Stimulated activated naive CD8-positive, alpha-beta T cell treated with anti-CD3 and anti-CD28 coated beads, Interleukin-15, amount 100 ng/mL, for 72 hours (primary cell): ENCODE measurements at regions not wholly inside any gene's neighbourhood (a gene's known extent, or its start where the extent isn't known, plus 50 kb on each side); places are given as distances from the start of the nearest gene placed in this dataset.

Experiments used
- ATAC-seq: fragments of 150-1000 bp; cut with Tn5 transposase; 2 replicates; pipeline ENCODE4 v1.10.0; 2021; ENCODE audit warnings: mild to moderate bottlenecking, moderate library complexity
- DNase-seq, 2 donors: peaks; one replicate each; pipeline ENCODE4 v3.0.0; 2021 to 2022
- H3K27ac Mint-ChIP-seq, 2 donors: one replicate each; pipeline ENCODE4 v1.8.0; 2022; ENCODE audit warnings: mild to moderate bottlenecking in 2 of 2, mixed read lengths in 2 of 2, moderate library complexity in 2 of 2
- H3K27me3 Mint-ChIP-seq: one replicate; pipeline ENCODE4 v1.8.0; 2022; ENCODE audit warnings: mixed read lengths
- H3K4me1 Mint-ChIP-seq: one replicate; pipeline ENCODE4 v1.8.0; 2022; ENCODE audit warnings: mild to moderate bottlenecking, mixed read lengths
- H3K4me3 Mint-ChIP-seq, 2 donors: one replicate each; pipeline ENCODE4 v1.8.0; 2022; ENCODE audit warnings: mild to moderate bottlenecking in 2 of 2, mixed read lengths in 2 of 2, moderate library complexity in 1 of 2
- H3K9me3 Mint-ChIP-seq, 2 donors: one replicate each; pipeline ENCODE4 v1.8.0; 2022; ENCODE audit warnings: mixed read lengths in 2 of 2

DNA sequence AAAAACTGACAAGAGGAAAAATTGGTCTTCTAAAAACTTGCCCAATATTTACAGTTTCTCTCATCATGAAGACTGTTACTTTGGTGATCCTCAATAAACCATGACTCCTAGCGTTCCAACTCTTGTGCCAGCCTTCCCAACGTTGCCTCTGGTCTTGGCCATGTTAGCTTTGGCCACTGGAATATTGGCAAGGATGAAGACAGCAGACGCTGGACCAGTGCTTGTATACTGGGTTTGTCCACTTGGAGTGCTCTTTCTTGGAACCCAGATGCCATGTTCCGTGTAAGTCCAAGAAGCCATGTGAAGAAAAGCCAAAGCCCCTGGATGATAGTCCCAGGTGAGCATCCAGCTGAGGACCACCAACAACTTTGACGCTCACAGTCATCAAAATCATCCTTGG lies 379.6 kb downstream of the NUAK1 start:
- H3K27me3 Mint-ChIP-seq, result no peaks in the 10 kb centered on the region
- DNase-seq (no peak), ATAC-seq (no peak)
- no peaks in the 10 kb centered on the region for H3K4me1 Mint-ChIP-seq
- H3K4me3 Mint-ChIP-seq, result no peak overlapping the region
- H3K27ac Mint-ChIP-seq, result no peak overlapping the region
- no peaks in the 10 kb centered on the region for H3K9me3 Mint-ChIP-seq

DNA sequence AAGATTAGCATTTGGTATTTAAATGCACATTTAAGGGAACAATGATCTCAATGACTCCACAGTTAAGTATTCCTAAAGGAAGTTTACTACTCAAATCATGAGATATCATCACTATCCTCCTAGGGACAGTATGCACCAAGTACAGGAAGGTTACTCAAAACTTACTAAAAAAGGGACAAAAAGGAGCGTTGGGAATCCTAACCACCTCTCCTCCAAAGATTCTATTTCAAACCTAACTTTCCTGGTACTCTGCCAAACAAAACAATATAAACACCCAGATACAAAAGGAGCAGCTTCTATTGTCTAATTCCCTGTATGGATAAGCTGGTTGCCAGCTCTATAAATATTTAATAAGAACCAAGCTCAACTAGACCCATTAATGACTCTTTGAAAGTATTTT lies 377.7 kb downstream of the NUAK1 start:
- no peak overlapping the region for H3K27ac Mint-ChIP-seq
- no peaks in the 10 kb centered on the region for H3K9me3 Mint-ChIP-seq
- H3K4me1 Mint-ChIP-seq, result no peaks in the 10 kb centered on the region
- no peak for ATAC-seq
- no peaks in the 10 kb centered on the region for H3K27me3 Mint-ChIP-seq
- H3K4me3 Mint-ChIP-seq, result no peak overlapping the region
- DNase-seq, result no peak

DNA sequence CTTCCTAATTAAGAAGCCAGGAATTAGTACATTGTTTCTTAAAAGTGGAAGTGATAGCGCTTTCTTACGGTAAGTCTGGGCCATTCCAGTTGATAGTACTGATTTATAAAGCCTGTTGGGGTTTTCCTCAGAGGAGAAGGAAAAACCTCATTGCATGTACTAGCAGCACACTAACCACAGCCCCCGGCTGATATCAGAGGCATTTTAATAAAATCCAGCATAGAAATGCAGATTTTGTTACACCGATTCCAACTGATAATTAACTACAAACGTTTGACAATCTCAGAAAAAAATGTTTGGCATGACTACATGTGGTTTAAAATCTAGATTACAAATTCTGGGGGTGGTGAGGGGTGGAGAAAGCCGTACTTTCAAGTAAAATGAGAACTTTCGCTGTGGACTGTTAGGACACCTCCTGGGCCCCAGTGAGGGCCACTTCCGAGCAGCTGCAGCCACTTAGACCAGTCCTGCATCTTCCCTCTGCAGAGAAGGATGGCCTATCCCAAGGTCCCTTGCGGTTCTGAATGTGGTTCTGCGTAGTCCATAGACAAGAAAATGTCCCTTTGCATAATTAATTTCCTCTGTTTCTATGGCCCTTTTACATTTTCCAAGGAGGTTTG lies 374.4 kb downstream of the NUAK1 start:
- DNase-seq (no peak), ATAC-seq (no peak)
- H3K27ac Mint-ChIP-seq, result no peak overlapping the region
- H3K27me3 Mint-ChIP-seq, result no peaks in the 10 kb centered on the region
- H3K9me3 Mint-ChIP-seq, result no peaks in the 10 kb centered on the region
- no peaks in the 10 kb centered on the region for H3K4me1 Mint-ChIP-seq
- H3K4me3 Mint-ChIP-seq, result no peak overlapping the region

DNA sequence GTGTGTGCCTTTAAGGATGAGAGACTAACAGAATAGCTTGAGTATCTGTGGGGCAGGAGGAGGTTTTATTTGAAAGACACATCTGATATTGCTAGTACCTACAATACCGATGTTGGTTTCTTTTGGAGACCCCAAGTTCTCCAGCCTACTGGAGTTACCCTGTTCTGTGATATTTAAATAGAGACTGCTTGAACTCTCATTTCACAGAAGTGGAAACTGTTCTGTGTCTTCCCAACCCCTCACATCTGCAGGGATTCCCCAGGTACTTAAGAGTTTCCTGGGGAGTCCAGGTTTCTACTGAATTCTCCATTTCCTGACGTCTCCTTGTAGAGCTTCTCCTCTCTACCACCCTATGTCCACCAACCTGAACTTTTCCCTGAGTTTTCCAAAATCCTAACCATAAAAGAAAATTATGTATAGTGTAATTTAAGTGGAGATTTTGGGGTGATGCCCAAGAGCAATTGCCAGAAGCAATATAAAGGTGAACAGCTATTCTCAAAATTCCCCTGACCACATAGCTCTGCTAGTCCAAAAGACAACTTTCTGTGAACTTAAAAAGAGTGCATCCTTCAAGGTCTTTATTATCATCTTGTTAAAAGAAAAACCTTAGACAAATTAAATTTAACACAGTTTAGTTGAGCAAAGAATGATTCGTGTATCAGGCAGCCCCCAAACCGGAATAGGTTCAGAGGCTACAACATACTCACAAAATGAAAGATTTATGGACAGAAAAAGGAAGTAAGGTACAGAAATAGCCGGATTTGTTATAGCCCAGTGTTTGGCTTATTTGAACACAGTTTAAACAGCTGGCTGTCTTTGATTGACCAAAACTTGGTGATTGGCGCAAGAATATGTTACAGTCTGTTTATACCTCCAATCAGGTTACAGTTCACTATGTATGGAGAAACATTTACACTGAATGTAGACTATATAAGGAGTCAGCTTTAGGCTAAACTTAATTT lies 373.4 kb downstream of the NUAK1 start:
- Mint-ChIP-seq H3K4me1 (no peaks in the 10 kb centered on the region), H3K27ac (no peak overlapping the region), H3K4me3 (no peak overlapping the region), H3K9me3 (no peaks in the 10 kb centered on the region), H3K27me3 (no peaks in the 10 kb centered on the region)
- ATAC-seq, result no peak
- no peak for DNase-seq

DNA sequence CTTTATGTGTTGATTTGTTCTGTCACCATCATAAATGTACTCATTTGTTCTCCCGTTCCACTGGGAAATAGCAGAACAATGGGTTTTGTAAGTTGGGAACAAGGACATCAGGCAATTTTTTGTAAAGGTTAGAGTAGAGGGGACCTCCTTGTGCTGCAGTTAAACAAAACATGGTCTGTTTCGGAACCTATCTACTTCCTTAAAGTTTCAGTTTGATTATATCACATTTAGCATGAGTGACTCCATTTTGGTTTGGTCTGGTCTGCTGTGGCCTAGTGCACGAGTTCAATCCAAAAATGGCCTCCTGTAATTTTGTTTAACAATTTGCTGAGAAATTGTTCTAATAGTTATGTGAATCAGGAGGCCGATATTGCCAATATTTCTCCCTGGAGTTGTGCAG lies 372.7 kb downstream of the NUAK1 start:
- Mint-ChIP-seq H3K4me1 (no peaks in the 10 kb centered on the region), H3K9me3 (no peaks in the 10 kb centered on the region), H3K27ac (no peak overlapping the region), H3K27me3 (peaks cover 5% of the 10 kb centered on the region), H3K4me3 (no peak overlapping the region)
- ATAC-seq (no peak), DNase-seq (no peak)

DNA sequence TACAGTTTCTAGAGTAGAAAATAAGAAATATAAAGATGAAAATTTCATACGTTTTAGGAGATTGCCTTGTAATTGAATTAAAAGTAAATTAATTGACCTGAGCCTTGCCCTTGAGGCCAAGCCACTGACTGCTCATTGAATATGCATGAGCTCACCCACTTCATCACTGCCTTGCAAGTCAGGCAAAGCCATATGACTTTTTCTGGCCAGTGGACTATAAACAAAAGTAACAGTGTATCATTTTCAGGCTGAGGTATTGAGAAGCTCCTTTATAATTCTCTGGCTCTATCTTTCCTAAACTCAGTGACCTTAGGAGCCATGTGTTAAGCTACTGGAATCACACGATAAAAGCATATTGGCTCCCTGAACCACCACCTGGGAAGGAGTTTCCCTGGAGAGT lies 369.3 kb downstream of the NUAK1 start:
- H3K4me1 Mint-ChIP-seq, result no peaks in the 10 kb centered on the region
- DNase-seq (no peak), ATAC-seq (no peak)
- peaks cover 11% of the 10 kb centered on the region for H3K27me3 Mint-ChIP-seq
- no peak overlapping the region for H3K4me3 Mint-ChIP-seq
- H3K9me3 Mint-ChIP-seq, result no peaks in the 10 kb centered on the region
- no peak overlapping the region for H3K27ac Mint-ChIP-seq

DNA sequence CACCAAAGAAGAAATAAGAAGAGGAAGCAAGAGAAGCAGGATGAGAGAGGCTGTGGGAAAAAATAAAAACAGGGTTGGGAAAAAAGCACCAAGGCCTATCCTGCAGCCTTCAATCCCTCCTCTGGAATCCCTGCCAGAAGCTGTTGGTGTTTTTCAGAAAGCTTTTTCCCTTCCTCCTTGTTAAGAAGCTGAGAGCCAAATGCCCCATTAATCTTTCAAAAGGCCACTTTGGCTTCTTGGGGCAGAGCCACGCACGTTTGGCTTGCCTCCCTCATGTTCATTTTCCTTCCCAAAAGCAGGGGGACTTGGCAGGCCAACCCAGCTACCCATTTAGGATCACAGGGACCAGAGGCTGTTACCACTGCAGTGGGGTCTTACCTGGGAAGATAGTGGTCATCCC lies 365.3 kb downstream of the NUAK1 start:
- Mint-ChIP-seq H3K4me1 (no peaks in the 10 kb centered on the region), H3K9me3 (peaks cover 4 to 8% of the 10 kb centered on the region in 2 donors), H3K4me3 (no peak overlapping the region), H3K27ac (no peak overlapping the region), H3K27me3 (peaks cover 11% of the 10 kb centered on the region)
- ATAC-seq (no peak), DNase-seq (no peak)

DNA sequence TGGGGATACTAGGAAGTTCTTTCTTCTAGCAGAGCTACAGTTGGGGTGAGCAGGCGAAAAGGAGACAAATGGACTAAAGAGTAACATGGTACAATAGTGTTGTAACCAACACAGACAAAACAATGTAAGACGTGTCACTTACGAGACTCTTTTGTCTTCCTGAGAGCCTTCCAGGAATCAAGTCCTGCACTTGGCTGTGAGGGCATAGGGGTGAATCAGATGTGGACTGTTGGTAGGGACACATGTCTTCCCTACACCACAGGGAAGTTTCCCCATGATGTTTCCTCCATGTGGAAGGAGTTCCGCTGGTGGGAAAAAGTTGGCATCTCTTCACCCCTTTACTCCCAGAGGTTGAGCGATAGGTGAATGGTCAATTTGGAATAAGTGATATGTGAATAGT lies 364.7 kb downstream of the NUAK1 start:
- Mint-ChIP-seq H3K27ac (no peak overlapping the region), H3K9me3 (peaks cover 4 to 8% of the 10 kb centered on the region in 2 donors), H3K4me1 (no peaks in the 10 kb centered on the region), H3K27me3 (peaks cover 11% of the 10 kb centered on the region), H3K4me3 (no peak overlapping the region)
- DNase-seq, result no peak
- ATAC-seq, result no peak

DNA sequence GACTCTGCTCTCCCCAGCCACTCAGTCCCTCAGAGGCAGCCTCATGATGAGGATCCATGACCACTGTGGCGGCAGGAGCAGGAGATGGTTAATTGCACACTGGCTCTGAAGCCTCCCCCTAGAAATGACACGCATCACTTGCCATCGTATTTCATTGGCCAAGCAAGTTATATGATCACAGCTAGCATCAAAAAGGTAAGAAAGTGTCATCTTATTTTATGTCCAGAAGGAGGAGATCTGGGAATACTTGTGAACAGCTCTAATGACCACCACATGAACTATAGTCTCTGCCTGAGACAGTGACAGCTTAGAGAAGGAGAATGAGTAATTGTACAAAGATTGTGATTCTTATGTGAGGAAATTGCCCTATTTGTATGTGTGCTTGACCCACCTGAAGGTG lies 363.4 kb downstream of the NUAK1 start:
- Mint-ChIP-seq H3K27ac (no peak overlapping the region), H3K9me3 (peaks cover 4 to 8% of the 10 kb centered on the region in 2 donors), H3K27me3 (peaks cover 11% of the 10 kb centered on the region), H3K4me3 (no peak overlapping the region), H3K4me1 (no peaks in the 10 kb centered on the region)
- no peak for ATAC-seq
- DNase-seq, result no peak

DNA sequence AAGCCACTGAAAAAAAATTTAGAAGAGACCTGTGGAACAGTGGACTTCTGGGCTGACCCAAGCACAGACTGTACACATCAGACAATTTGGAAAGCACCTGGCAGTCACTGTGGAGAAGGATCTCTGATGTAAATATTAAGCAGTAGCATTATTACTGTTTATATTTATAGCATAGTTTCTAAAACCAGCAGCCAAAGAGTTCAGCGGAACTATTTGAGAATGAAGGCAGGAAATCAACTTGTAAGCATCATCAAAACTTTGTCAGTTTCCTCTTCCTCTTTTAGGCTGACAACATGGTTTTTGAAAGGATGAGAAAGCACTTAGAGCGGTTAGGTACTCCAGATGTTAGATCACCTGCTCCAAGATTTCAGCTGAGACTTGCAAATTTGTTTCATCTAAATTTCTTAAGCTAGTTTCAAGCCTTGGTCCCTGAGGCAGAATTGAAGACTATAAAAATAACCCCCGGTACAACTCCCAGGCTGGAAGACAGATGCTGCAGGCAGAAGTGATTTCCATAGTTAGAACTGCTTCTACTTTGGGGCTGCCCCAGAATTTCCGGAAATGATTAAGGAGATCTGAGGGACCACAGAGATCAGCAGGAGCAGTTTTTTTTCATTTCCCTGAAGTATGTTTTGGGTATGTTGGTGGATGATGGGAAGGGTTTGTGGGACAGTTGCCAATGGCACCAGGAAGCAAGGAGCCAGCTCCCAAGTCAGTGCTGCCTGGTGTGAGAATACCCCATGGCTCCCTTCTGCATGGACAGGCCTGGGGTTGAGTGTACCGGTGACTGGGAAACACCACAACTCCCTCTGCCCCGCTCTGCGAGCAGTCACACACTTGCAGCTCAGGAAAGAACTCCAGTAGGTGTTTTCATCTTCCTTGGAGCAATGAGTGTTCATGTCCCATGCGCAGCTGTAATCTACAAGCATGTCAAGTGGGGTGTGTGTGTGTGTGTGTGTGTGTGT lies 354.5 kb downstream of the NUAK1 start:
- Mint-ChIP-seq H3K27me3 (peaks cover 16% of the 10 kb centered on the region), H3K4me3 (peak overlapping the region in 1 of 2 donors; percentile 15), H3K4me1 (peaks cover 14% of the 10 kb centered on the region), H3K9me3 (no peaks in the 10 kb centered on the region), H3K27ac (peak overlapping the region in 1 of 2 donors; percentile 33)
- peak; percentile 57 for ATAC-seq
- no peak for DNase-seq

DNA sequence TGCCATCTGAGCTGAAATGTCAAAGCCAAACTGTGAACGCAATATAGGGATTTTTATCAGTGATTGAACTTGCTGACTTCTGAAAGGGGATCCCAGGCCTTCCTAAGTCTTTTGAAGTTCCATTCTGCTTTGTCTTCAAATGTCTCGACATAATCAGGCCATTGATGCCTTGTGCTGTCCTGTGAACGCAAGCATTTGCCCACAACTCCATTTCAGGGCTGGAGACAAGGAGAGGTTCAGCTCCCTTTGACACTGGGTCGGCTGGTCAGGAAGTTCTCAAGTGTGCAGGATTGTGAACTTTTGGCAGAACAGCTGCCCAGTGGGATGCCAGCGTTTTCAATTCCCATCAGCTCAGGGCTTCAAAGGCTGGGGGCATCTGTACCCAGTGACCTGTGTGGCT lies 345.3 kb downstream of the NUAK1 start:
- peaks cover 1 to 10% of the 10 kb centered on the region in 2 donors for H3K9me3 Mint-ChIP-seq
- DNase-seq (no peak), ATAC-seq (no peak)
- H3K4me3 Mint-ChIP-seq, result no peak overlapping the region
- H3K4me1 Mint-ChIP-seq, result no peaks in the 10 kb centered on the region
- peaks cover 23% of the 10 kb centered on the region for H3K27me3 Mint-ChIP-seq
- H3K27ac Mint-ChIP-seq, result no peak overlapping the region

DNA sequence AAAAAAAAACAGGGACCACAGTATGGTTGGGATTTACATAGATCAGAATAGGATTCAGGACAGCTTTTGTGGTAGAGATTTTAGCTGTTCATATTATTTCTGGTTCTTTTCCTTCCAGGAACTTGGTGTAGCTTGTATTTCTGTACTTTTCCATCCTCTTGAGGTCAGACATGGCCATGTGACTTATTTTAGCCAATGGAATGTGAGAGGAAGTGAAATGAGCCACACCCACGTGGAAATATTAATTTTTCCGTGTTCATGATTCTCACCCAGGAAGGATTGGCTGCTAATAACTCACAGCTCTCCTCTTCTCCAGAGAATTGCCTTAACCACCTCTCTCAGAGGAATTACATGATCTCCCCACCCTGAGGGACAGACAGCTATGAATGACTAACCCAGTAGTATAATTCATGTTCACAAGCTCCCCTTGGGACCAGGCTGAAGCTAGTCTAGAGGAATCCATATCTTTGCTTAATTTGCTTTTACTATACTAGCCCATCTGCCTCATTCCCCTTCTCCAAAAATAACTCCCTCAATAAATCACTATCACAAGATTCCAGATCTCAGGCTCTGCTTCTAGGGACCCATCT lies 340.4 kb downstream of the NUAK1 start:
- ATAC-seq, result no peak
- no peaks in the 10 kb centered on the region for H3K4me1 Mint-ChIP-seq
- H3K27me3 Mint-ChIP-seq, result no peaks in the 10 kb centered on the region

DNA sequence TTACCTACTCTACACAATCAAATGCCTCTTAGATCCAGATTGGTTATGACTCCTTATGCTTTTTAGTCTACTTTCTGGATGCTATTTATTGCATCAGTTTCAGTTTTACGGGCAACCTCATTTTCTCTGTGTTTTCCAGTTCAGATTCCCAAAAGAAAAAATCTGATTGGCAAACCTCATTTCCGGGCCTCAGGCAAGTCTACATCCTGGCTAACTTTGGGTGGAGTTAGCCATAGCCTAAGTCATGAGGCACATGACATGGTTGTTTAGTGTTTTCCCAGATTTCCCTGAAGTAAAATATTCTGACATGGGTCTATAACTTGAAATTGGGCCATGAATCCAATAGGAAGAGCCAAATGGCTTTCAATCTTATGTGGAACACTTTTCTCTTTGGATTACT lies 339.7 kb downstream of the NUAK1 start:
- Mint-ChIP-seq H3K4me3 (no peak overlapping the region), H3K27me3 (no peaks in the 10 kb centered on the region), H3K27ac (no peak overlapping the region), H3K9me3 (peaks cover 11 to 19% of the 10 kb centered on the region in 2 donors), H3K4me1 (no peaks in the 10 kb centered on the region)
- DNase-seq (no peak), ATAC-seq (no peak)

More for the DNA sequence above, 340.4 kb downstream of the NUAK1 start:
- peaks cover 11 to 19% of the 10 kb centered on the region in 2 donors for H3K9me3 Mint-ChIP-seq
- no peak overlapping the region for H3K27ac Mint-ChIP-seq
- no peak overlapping the region for H3K4me3 Mint-ChIP-seq
- DNase-seq, result no peak

DNA sequence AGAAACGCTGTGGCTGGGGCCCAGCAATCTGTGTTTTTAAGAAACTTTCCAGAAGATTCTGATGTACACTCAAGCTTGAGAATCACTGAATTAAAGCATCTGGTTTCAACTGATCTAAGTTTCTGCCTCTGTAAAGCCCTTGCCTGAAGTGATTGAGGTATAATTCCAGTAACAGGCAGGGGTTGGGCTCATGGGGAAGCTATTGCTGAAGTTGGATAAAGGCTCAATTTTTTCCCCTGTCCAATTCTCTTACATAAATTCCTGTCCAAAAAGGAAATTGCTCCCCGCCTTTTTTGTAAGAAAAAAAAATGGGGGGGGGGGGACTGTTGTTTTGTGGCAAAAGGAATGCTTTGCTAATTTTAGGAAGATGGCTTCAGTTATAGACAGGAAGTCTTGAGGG lies 337.4 kb downstream of the NUAK1 start:
- H3K4me3 Mint-ChIP-seq, result no peak overlapping the region
- ATAC-seq (no peak), DNase-seq (no peak)
- no peak overlapping the region for H3K27ac Mint-ChIP-seq
- peaks cover 11 to 19% of the 10 kb centered on the region in 2 donors for H3K9me3 Mint-ChIP-seq
- H3K4me1 Mint-ChIP-seq, result no peaks in the 10 kb centered on the region
- no peaks in the 10 kb centered on the region for H3K27me3 Mint-ChIP-seq

DNA sequence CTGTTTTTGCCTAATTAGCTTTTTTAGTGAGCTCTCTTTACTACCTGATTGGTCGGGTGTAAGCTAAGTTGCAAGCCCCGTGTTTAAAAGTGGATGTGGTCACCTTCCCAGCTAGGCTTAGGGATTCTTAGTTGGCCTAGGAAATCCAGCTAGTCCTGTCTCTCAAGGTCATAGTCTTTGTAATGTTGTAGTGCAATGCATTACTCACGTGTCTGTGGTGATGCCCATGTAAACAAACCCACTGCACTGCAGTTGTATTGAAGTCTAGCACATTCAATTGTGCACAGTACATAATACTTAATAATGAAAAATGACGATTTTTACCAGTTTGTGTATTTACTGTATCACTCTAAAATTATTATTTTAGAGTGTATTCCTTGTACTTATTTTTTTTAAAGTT lies 335.5 kb downstream of the NUAK1 start:
- DNase-seq, result no peak
- no peak overlapping the region for H3K27ac Mint-ChIP-seq
- H3K4me3 Mint-ChIP-seq, result no peak overlapping the region
- no peaks in the 10 kb centered on the region for H3K27me3 Mint-ChIP-seq
- H3K9me3 Mint-ChIP-seq, result peaks cover 11 to 19% of the 10 kb centered on the region in 2 donors
- no peak for ATAC-seq
- no peaks in the 10 kb centered on the region for H3K4me1 Mint-ChIP-seq
